H9 (cell line): ENCODE measurements at regions not wholly inside any gene's neighbourhood (a gene's known extent, or its start where the extent isn't known, plus 50 kb on each side); places are given as distances from the start of the nearest gene placed in this dataset.

Experiments used
- DNase-seq: peaks from one replicate; pipeline ENCODE4 v3.0.0-alpha.2; 2017
- H2AFZ ChIP-seq: one replicate; pipeline ENCODE4 v1.6.1; 2013; ENCODE audit warnings: mild to moderate bottlenecking, low read length, control low read depth, moderate library complexity
- H2AK5ac ChIP-seq: 2 replicates; pipeline ENCODE4 v1.6.1; 2013; ENCODE audit warnings: low read length, control low read depth, mixed read lengths; ENCODE audit not compliant: insufficient read length
- H2BK120ac ChIP-seq: one replicate; pipeline ENCODE4 v1.6.1; 2013; ENCODE audit warnings: low read depth, mild to moderate bottlenecking, low read length, control low read depth, inconsistent platforms; ENCODE audit not compliant: poor library complexity, severe bottlenecking
- H2BK12ac ChIP-seq: 2 replicates; pipeline ENCODE4 v1.6.1; 2013; ENCODE audit warnings: low read length, control low read depth, mixed read lengths, low read depth; ENCODE audit not compliant: insufficient read length
- H2BK15ac ChIP-seq: 2 replicates; pipeline ENCODE4 v1.6.1; 2013; ENCODE audit warnings: low read depth, low read length, control low read depth
- H2BK20ac ChIP-seq: one replicate; pipeline ENCODE4 v1.6.1; 2013; ENCODE audit warnings: low read depth, mild to moderate bottlenecking, low read length, control low read depth, inconsistent platforms; ENCODE audit not compliant: poor library complexity, severe bottlenecking
- H2BK5ac ChIP-seq: 2 replicates; pipeline ENCODE4 v1.6.1; 2013; ENCODE audit warnings: low read length, control low read depth, mixed read lengths; ENCODE audit not compliant: insufficient read length
- H3K14ac ChIP-seq: 2 replicates; pipeline ENCODE4 v1.6.1; 2013; ENCODE audit warnings: low read length, control low read depth; ENCODE audit not compliant: insufficient read depth
- H3K18ac ChIP-seq: 2 replicates; pipeline ENCODE4 v1.6.1; 2013; ENCODE audit warnings: low read depth, mild to moderate bottlenecking, mixed read lengths, low read length, control low read depth; ENCODE audit not compliant: insufficient read length
- H3K23ac ChIP-seq: 2 replicates; pipeline ENCODE4 v1.6.1; 2013; ENCODE audit warnings: low read length, control low read depth, mixed read lengths, low read depth; ENCODE audit not compliant: insufficient read length
- H3K23me2 ChIP-seq: 2 replicates; pipeline ENCODE4 v1.6.1; 2013; ENCODE audit warnings: low read depth, mild to moderate bottlenecking, mixed read lengths, low read length, control low read depth; ENCODE audit not compliant: insufficient read length, poor library complexity, severe bottlenecking
- H3K27ac ChIP-seq: 2 replicates; pipeline ENCODE4 v1.5.1; 2013; ENCODE audit warnings: low read length, control low read depth, mixed read lengths, low read depth; ENCODE audit not compliant: insufficient read length
- H3K27me3 ChIP-seq: 2 replicates; pipeline ENCODE4 v1.6.1; 2013; ENCODE audit warnings: low read length, control low read depth, inconsistent platforms; ENCODE audit not compliant: insufficient read depth
- H3K4ac ChIP-seq: 2 replicates; pipeline ENCODE4 v1.6.1; 2013; ENCODE audit warnings: low read depth, mild to moderate bottlenecking, control low read depth, inconsistent platforms, low read length, moderate library complexity
- H3K4me1 ChIP-seq: 2 replicates; pipeline ENCODE4 v1.6.1; 2013; ENCODE audit warnings: low read length, control low read depth, inconsistent platforms; ENCODE audit not compliant: insufficient read depth
- H3K4me2 ChIP-seq: 2 replicates; pipeline ENCODE4 v1.6.1; 2013; ENCODE audit warnings: low read length, control low read depth, mixed read lengths; ENCODE audit not compliant: insufficient read length, insufficient read depth
- H3K56ac ChIP-seq: 2 replicates; pipeline ENCODE4 v1.6.1; 2013; ENCODE audit warnings: low read depth, mild to moderate bottlenecking, mixed read lengths, low read length, control low read depth; ENCODE audit not compliant: insufficient read length
- H3K79me1 ChIP-seq: 2 replicates; pipeline ENCODE4 v1.6.1; 2013; ENCODE audit warnings: low read depth, mild to moderate bottlenecking, moderate library complexity, low read length, control low read depth, inconsistent platforms; ENCODE audit not compliant: insufficient read depth, poor library complexity, severe bottlenecking
- H3K79me2 ChIP-seq: 2 replicates; pipeline ENCODE4 v1.6.1; 2013; ENCODE audit warnings: low read length, control low read depth, inconsistent platforms; ENCODE audit not compliant: insufficient read depth
- H3K9ac ChIP-seq: 2 replicates; pipeline ENCODE4 v1.6.1; 2013; ENCODE audit warnings: low read length, control low read depth, mixed read lengths; ENCODE audit not compliant: insufficient read length; ENCODE audit errors: extremely low read depth
- H3K9me3 ChIP-seq: one replicate; pipeline ENCODE4 v1.6.1; 2013; ENCODE audit warnings: low read depth, low read length, inconsistent platforms; ENCODE audit not compliant: control insufficient read depth
- H3T11ph ChIP-seq: one replicate; pipeline ENCODE4 v1.6.1; 2013; ENCODE audit warnings: mild to moderate bottlenecking, low read length, control low read depth, inconsistent platforms
- H4K20me1 ChIP-seq: one replicate; pipeline ENCODE4 v1.6.1; 2013; ENCODE audit not compliant: control insufficient read depth, insufficient read length, insufficient read depth
- H4K5ac ChIP-seq: 2 replicates; pipeline ENCODE4 v1.6.1; 2013; ENCODE audit warnings: low read depth, mild to moderate bottlenecking, mixed read lengths, low read length, control low read depth; ENCODE audit not compliant: insufficient read length
- H4K8ac ChIP-seq: replicated peaks from 2 replicates; pipeline ENCODE4 v1.6.1; 2013; ENCODE audit warnings: low read length, control low read depth, mixed read lengths, low read depth; ENCODE audit not compliant: insufficient read length
- H4K91ac ChIP-seq: 2 replicates; pipeline ENCODE4 v1.6.1; 2013; ENCODE audit warnings: low read depth, mild to moderate bottlenecking, moderate library complexity, mixed read lengths, low read length, control low read depth; ENCODE audit not compliant: insufficient read length
- H3K27ac Mint-ChIP-seq, 3 experiments: 2 replicates in 2 of 3; 3 replicates in 1 of 3; pipeline ENCODE4 v1.8.0; 2020 to 2021; ENCODE audit warnings: mixed read lengths in 3 of 3, mild to moderate bottlenecking in 1 of 3, moderate library complexity in 1 of 3
- H3K27me3 Mint-ChIP-seq: 2 replicates; pipeline ENCODE4 v1.8.0; 2021; ENCODE audit warnings: low read depth, mild to moderate bottlenecking, moderate library complexity, mixed read lengths
- H3K36me3 Mint-ChIP-seq, 3 experiments: 2 replicates in 2 of 3; 3 replicates in 1 of 3; pipeline ENCODE4 v1.8.0; 2020 to 2021; ENCODE audit warnings: low read depth in 3 of 3, mixed read lengths in 3 of 3; ENCODE audit not compliant: insufficient read depth in 1 of 3
- H3K4me1 Mint-ChIP-seq, 2 experiments: 2 replicates each; pipeline ENCODE4 v1.8.0; 2020; ENCODE audit warnings: mixed read lengths in 2 of 2
- H3K4me3 Mint-ChIP-seq, 2 experiments: 2 replicates in 1 of 2; 3 replicates in 1 of 2; pipeline ENCODE4 v1.8.0; 2020 to 2021; ENCODE audit warnings: mild to moderate bottlenecking in 2 of 2, mixed read lengths in 2 of 2, moderate library complexity in 1 of 2
- H3K9me3 Mint-ChIP-seq, 2 experiments: 2 replicates in 1 of 2; 3 replicates in 1 of 2; pipeline ENCODE4 v1.8.0; 2020; ENCODE audit warnings: mild to moderate bottlenecking in 2 of 2, mixed read lengths in 2 of 2, moderate library complexity in 1 of 2
- WGBS: extraction: QIAGEN DNeasy Blood & Tissue Kit; methylation state at CpG from one replicate; pipeline ENCODE4 v1.1.7; 2013; ENCODE audit warnings: missing lambda C conversion rate, low lambda C conversion rate, mixed read lengths; ENCODE audit not compliant: insufficient read length; ENCODE audit errors: extremely low coverage; 5-methylcytosine and 5-hydroxymethylcytosine counted together
- TF ChIP-seq, protein P1 (sequence below): fragments of 200-600 bp; sonication (generic); conservative IDR thresholded peaks from 3 replicates; pipeline ENCODE4 v1.8.0; 2021; ENCODE audit warnings: antibody characterized with exemption, mild to moderate bottlenecking

DNA sequence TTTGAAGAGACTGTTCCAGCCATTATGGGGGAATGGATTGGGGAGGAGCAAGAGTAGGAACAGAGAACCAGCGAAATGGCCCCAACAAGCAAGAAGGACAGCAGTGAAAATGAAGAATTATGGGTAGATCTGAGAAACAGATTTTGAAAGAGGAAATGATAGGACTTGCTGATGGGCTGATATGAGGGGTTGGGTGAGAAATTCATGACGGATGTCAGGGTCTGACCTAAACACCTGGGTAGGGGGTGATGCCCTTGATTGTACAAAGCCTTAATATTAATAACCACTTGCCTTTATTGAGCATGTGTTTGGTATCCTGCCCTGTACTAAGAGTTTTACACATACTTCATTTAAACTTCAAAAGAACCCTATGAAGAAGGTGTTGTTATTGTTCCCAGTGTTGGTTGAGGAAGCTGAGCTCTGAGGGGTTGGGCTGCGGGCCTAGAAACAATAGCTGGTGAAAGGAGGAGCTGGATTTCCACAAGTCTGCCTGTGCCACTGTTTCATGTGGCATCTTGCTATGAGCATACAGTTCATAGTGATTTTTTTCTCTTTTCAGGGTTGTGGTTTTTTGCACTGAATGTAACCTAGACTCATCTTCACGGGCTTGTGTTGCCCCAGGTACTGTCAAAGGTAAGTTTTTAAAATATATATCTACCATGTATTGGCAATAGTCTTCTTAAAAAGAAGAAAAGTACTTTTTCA lies 61.1 kb upstream of the TNRC6B start:
- H2BK12ac ChIP-seq: no peak overlapping the region
- peaks cover 0 to 2% (median 0%) of the 10 kb centered on the region in 3 experiments; a peak in 1 of 7 replicates for H3K36me3 Mint-ChIP-seq
- 0 out of 2 replicates have a peak, but pooled peaks cover 5% of the 10 kb centered on the region for H3K4me1 ChIP-seq
- no peak overlapping the region for H4K5ac ChIP-seq
- H3T11ph ChIP-seq: no peak overlapping the region
- H3K14ac ChIP-seq: no peak overlapping the region
- H4K8ac ChIP-seq: no peak overlapping the region
- H2BK5ac ChIP-seq: no peak overlapping the region
- no peak overlapping the region for H2AFZ ChIP-seq
- no peak overlapping the region for H2AK5ac ChIP-seq
- no peak overlapping the region for H3K18ac ChIP-seq
- H3K79me2 ChIP-seq: no peaks in the 10 kb centered on the region
- TF ChIP-seq, protein P1, sequence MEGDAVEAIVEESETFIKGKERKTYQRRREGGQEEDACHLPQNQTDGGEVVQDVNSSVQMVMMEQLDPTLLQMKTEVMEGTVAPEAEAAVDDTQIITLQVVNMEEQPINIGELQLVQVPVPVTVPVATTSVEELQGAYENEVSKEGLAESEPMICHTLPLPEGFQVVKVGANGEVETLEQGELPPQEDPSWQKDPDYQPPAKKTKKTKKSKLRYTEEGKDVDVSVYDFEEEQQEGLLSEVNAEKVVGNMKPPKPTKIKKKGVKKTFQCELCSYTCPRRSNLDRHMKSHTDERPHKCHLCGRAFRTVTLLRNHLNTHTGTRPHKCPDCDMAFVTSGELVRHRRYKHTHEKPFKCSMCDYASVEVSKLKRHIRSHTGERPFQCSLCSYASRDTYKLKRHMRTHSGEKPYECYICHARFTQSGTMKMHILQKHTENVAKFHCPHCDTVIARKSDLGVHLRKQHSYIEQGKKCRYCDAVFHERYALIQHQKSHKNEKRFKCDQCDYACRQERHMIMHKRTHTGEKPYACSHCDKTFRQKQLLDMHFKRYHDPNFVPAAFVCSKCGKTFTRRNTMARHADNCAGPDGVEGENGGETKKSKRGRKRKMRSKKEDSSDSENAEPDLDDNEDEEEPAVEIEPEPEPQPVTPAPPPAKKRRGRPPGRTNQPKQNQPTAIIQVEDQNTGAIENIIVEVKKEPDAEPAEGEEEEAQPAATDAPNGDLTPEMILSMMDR: no peak
- H3K9me3 ChIP-seq: no peaks in the 10 kb centered on the region
- H2BK120ac ChIP-seq: no peak overlapping the region
- no peak overlapping the region for H3K23ac ChIP-seq
- no peak overlapping the region for H3K27ac Mint-ChIP-seq
- H3K23me2 ChIP-seq: no peaks in the 10 kb centered on the region
- no peak overlapping the region for H3K4me2 ChIP-seq
- no peak for DNase-seq
- H3K27me3 Mint-ChIP-seq: no peaks in the 10 kb centered on the region
- no peak overlapping the region for H3K27ac ChIP-seq
- no peak overlapping the region for H3K4ac ChIP-seq
- no peaks in the 10 kb centered on the region for H3K79me1 ChIP-seq
- H3K4me1 Mint-ChIP-seq: peaks cover 6 to 7% of the 10 kb centered on the region in 2 experiments
- H2BK20ac ChIP-seq: no peak overlapping the region
- no peaks in the 10 kb centered on the region for H3K27me3 ChIP-seq
- no peak overlapping the region for H3K56ac ChIP-seq
- no CpG with 5 or more reads among the region's 4 CpGs for WGBS
- H3K4me3 Mint-ChIP-seq: no peak overlapping the region
- no peak overlapping the region for H2BK15ac ChIP-seq
- H3K9me3 Mint-ChIP-seq: no peaks in the 10 kb centered on the region
- no peaks in the 10 kb centered on the region for H4K20me1 ChIP-seq
- H4K91ac ChIP-seq: no peak overlapping the region
- no peak overlapping the region for H3K9ac ChIP-seq
